ENCODE measurements at regions not wholly inside any gene's neighbourhood (a gene's known extent, or its start where the extent isn't known, plus 50 kb on each side); places are given as distances from the start of the nearest gene placed in this dataset.

DNA sequence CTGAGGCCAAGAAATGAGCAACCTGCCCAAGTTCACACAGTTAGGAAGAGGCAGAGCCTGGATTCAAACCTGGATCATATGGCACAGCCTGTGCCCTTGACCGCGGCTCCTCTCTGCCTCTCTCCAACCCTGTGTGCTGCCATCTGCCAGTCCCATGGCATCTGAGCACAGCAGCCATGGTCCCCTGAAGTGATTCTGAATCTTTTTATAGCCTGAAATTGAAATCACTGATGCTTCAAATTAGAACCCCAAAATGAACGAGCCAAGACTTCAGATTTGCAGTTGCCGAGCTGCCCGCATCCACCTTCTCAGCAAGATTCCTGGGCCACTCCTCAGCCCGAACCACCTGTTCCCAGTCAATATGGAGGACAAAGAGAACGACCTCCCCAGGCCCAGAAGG, 252.7 kb downstream of the CTTN start:
- H3K4me1 ChIP-seq (ENCODE audit: control insufficient read depth in 1 of 2, insufficient read depth in 2 of 2, low read length in 2 of 2) = no peaks in the 10 kb centered on the region
- no peaks in the 10 kb centered on the region for H3K9me3 ChIP-seq (ENCODE audit: control insufficient read depth in 1 of 2, insufficient read depth in 1 of 2, low read depth in 1 of 2, low read length in 2 of 2)
- no peak overlapping the region for H3K4me3 ChIP-seq (replicated peaks in 1 of 2; ENCODE audit: low read depth in 1 of 2, low read length in 2 of 2)
- BruUV-seq (replicated peaks) = no TSS peak
- TF ChIP-seq EZH2 (IDR thresholded peaks at IDR 0.05) (no peak), FOSL1 (IDR thresholded peaks at IDR 0.05; ENCODE audit: low read depth) (no peak)
- H3K4me2 ChIP-seq (ENCODE audit: low read length) = no peak overlapping the region
- H3K27me3 ChIP-seq (ENCODE audit: insufficient read depth, low read length) = peaks cover 2% of the 10 kb centered on the region; the same call in 1 of the 2 replicates
- ChIA-PET POLR2A (no interaction called here), RAD21 (ENCODE audit: low non-redundant PET in 1 of 2, low total read pairs in 2 of 2, uncharacterized antibody in 2 of 2, unreplicated experiment in 2 of 2) (no interaction called here), CTCF (no interaction called here)
- H3K79me2 ChIP-seq (ENCODE audit: insufficient read depth, low read length) = no peaks in the 10 kb centered on the region
- no peak overlapping the region for H2AFZ ChIP-seq (ENCODE audit: low read depth, low read length, poor library complexity, severe bottlenecking)
- H3K9me2 ChIP-seq (ENCODE audit: insufficient read depth) = no peaks in the 10 kb centered on the region
- intact Hi-C loops (cut with micrococcal nuclease) = no loop called here
- H3K27ac ChIP-seq (ENCODE audit: low read depth, low read length) = no peak overlapping the region
- H3K36me3 ChIP-seq (ENCODE audit: control insufficient read depth in 1 of 2, insufficient read depth in 2 of 2, low read length in 2 of 2) = no peaks in the 10 kb centered on the region
- ATAC-seq (no peak), DNase-seq (ENCODE audit: low read depth, low spot score) (no peak)
- H4K20me1 ChIP-seq (ENCODE audit: insufficient read depth) = no peaks in the 10 kb centered on the region
- no peak overlapping the region for H3K9ac ChIP-seq (ENCODE audit: low read length)

GRCh38 chr11:70654016-70654415, 255.7 kb downstream of the CTTN start:
- no peak overlapping the region for H3K27ac ChIP-seq (ENCODE audit: low read depth, low read length)
- H2AFZ ChIP-seq (ENCODE audit: low read depth, low read length, poor library complexity, severe bottlenecking) = no peak overlapping the region
- CTCF ChIA-PET = no interaction called here
- no peaks in the 10 kb centered on the region for H3K36me3 ChIP-seq (ENCODE audit: control insufficient read depth in 1 of 2, insufficient read depth in 2 of 2, low read length in 2 of 2)
- no peak overlapping the region for H3K4me2 ChIP-seq (ENCODE audit: low read length)
- no peak overlapping the region for H3K4me3 ChIP-seq (replicated peaks in 1 of 2; ENCODE audit: low read depth in 1 of 2, low read length in 2 of 2)
- H3K79me2 ChIP-seq (ENCODE audit: insufficient read depth, low read length) = no peaks in the 10 kb centered on the region
- POLR2A ChIA-PET = no interaction called here
- H3K4me1 ChIP-seq (ENCODE audit: control insufficient read depth in 1 of 2, insufficient read depth in 2 of 2, low read length in 2 of 2) = no peaks in the 10 kb centered on the region
- TF ChIP-seq YY1 (IDR thresholded peaks at IDR 0.05; ENCODE audit: extremely low read depth, insufficient replicate concordance, low read depth, low read length) = no peak
- intact Hi-C loops (cut with micrococcal nuclease) = no loop called here
- H3K9ac ChIP-seq (ENCODE audit: low read length) = no peak overlapping the region
- no TSS peak for BruUV-seq (replicated peaks)
- no peak for ATAC-seq
- H4K20me1 ChIP-seq (ENCODE audit: insufficient read depth) = no peaks in the 10 kb centered on the region
- no peaks in the 10 kb centered on the region; the same call in 1 of the 2 replicates for H3K27me3 ChIP-seq (ENCODE audit: insufficient read depth, low read length)
- RAD21 ChIA-PET (ENCODE audit: low non-redundant PET in 1 of 2, low total read pairs in 2 of 2, uncharacterized antibody in 2 of 2, unreplicated experiment in 2 of 2) = no interaction called here
- no peaks in the 10 kb centered on the region for H3K9me2 ChIP-seq (ENCODE audit: insufficient read depth)
- no peaks in the 10 kb centered on the region for H3K9me3 ChIP-seq (ENCODE audit: control insufficient read depth in 1 of 2, insufficient read depth in 1 of 2, low read depth in 1 of 2, low read length in 2 of 2)
- no peak for DNase-seq (ENCODE audit: low read depth, low spot score)

DNA sequence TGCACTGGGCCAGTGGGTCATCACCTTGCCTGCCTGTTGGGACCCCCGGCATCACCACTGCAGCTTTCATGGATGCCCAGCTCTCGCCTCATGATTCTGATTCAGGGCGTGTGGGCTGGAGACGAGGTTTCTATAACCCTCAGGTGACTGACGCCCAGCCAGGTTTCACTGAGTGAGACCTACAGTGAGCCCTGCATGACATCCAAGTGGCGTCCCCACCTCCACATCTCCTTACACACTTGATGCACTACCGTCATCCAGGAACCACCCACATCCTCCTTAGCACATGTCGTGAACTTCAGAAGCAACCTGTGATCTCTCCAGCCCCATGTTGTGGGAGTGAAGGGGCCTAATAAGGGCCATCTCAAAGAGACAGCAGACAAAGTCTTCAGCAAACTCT, 257.5 kb downstream of the CTTN start:
- Histone ChIP-seq H3K4me2 (ENCODE audit: low read length) (no peak overlapping the region), H2AFZ (ENCODE audit: low read depth, low read length, poor library complexity, severe bottlenecking) (no peak overlapping the region), H3K27ac (ENCODE audit: low read depth, low read length) (no peak overlapping the region), H3K36me3 (ENCODE audit: control insufficient read depth in 1 of 2, insufficient read depth in 2 of 2, low read length in 2 of 2) (no peaks in the 10 kb centered on the region), H3K4me3 (replicated peaks in 1 of 2; ENCODE audit: low read depth in 1 of 2, low read length in 2 of 2) (no peak overlapping the region), H4K20me1 (ENCODE audit: insufficient read depth) (no peaks in the 10 kb centered on the region), H3K79me2 (ENCODE audit: insufficient read depth, low read length) (no peaks in the 10 kb centered on the region), H3K9me2 (ENCODE audit: insufficient read depth) (no peaks in the 10 kb centered on the region), H3K9me3 (ENCODE audit: control insufficient read depth in 1 of 2, insufficient read depth in 1 of 2, low read depth in 1 of 2, low read length in 2 of 2) (no peaks in the 10 kb centered on the region), H3K9ac (ENCODE audit: low read length) (no peak overlapping the region), H3K4me1 (ENCODE audit: control insufficient read depth in 1 of 2, insufficient read depth in 2 of 2, low read length in 2 of 2) (no peaks in the 10 kb centered on the region), H3K27me3 (ENCODE audit: insufficient read depth, low read length) (no peaks in the 10 kb centered on the region; the same call in 1 of the 2 replicates)
- DNase-seq (ENCODE audit: low read depth, low spot score) (no peak), ATAC-seq (no peak)
- intact Hi-C loops (cut with micrococcal nuclease) = no loop called here
- no peak for TF ChIP-seq POLR2A (IDR thresholded peaks at IDR 0.05; ENCODE audit: borderline replicate concordance, extremely low read depth, insufficient read depth, insufficient read length)
- ChIA-PET CTCF (no interaction called here), POLR2A (no interaction called here), RAD21 (ENCODE audit: low non-redundant PET in 1 of 2, low total read pairs in 2 of 2, uncharacterized antibody in 2 of 2, unreplicated experiment in 2 of 2) (no interaction called here)
- no TSS peak for BruUV-seq (replicated peaks)
